ENCODE measurements at regions not wholly inside any gene's neighbourhood (a gene's known extent, or its start where the extent isn't known, plus 50 kb on each side); places are given as distances from the start of the nearest gene placed in this dataset.

GRCh38 chr6:104638841-104639290, 220.9 kb downstream of the HACE1 start:
- no peak for TF ChIP-seq CTCF (conservative IDR thresholded peaks at IDR 0.05 in 1 of 2, IDR thresholded peaks at IDR 0.05 in 1 of 2; ENCODE audit: extremely low read depth in 1 of 2, insufficient read depth in 1 of 2, low read depth in 1 of 2, low read length in 2 of 2)
- no peak for TF ChIP-seq EZH2 (IDR thresholded peaks at IDR 0.05; ENCODE audit: borderline replicate concordance, low read length)
